ENCODE measurements at regions not wholly inside any gene's neighbourhood (a gene's known extent, or its start where the extent isn't known, plus 50 kb on each side); places are given as distances from the start of the nearest gene placed in this dataset.

DNA sequence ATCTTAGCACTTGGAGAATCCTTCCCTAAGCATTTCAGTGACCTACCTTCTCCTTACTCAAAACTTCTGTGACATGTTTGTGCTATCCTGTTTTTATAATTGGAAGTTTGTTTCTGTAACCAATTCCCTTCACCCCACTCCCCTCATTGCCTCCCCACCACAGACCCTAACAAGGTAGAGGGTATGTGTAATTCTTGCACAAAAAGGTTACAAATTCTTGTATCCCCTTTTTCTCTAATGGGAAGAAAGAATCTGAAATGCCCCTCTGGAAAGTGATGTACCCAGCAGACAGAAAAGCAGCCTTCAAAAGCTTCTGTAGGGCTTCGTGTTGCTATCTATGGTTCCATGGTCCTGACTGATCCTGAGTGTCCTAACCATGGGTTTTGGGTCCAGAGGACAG lies 111.7 kb upstream of the TMEM170B start:
- TF ChIP-seq, protein P1, sequence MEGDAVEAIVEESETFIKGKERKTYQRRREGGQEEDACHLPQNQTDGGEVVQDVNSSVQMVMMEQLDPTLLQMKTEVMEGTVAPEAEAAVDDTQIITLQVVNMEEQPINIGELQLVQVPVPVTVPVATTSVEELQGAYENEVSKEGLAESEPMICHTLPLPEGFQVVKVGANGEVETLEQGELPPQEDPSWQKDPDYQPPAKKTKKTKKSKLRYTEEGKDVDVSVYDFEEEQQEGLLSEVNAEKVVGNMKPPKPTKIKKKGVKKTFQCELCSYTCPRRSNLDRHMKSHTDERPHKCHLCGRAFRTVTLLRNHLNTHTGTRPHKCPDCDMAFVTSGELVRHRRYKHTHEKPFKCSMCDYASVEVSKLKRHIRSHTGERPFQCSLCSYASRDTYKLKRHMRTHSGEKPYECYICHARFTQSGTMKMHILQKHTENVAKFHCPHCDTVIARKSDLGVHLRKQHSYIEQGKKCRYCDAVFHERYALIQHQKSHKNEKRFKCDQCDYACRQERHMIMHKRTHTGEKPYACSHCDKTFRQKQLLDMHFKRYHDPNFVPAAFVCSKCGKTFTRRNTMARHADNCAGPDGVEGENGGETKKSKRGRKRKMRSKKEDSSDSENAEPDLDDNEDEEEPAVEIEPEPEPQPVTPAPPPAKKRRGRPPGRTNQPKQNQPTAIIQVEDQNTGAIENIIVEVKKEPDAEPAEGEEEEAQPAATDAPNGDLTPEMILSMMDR (IDR thresholded peaks at IDR 0.05; ENCODE audit: low read length), result no peak
- no peak for TF ChIP-seq EZH2phosphoT487 (IDR thresholded peaks at IDR 0.05; ENCODE audit: low read length)
